Ovary (tissue), 3 donors: ENCODE measurements at regions not wholly inside any gene's neighbourhood (a gene's known extent, or its start where the extent isn't known, plus 50 kb on each side); places are given as distances from the start of the nearest gene placed in this dataset.

Experiments used
- CTCF ChIP-seq, 3 donors: fragments of 450-650 bp in 2 of 3; fragments of 200-600 bp in 1 of 3; IDR thresholded peaks; one replicate each; pipeline versions ENCODE4 v1.5.1 to v1.8.0; 2016 to 2022; ENCODE audit warnings: antibody characterized with exemption in 3 of 3, mild to moderate bottlenecking in 1 of 3
- POLR2A ChIP-seq: fragments of 450-650 bp; IDR thresholded peaks from one replicate; pipeline ENCODE4 v1.6.1; 2017; ENCODE audit warnings: antibody characterized with exemption, mild to moderate bottlenecking, moderate library complexity
- donor health status: DM: no; HTN: no; CAD: no.

GRCh38 chr2:6771634-6772611, 93.8 kb downstream of the CMPK2 start:
- TF ChIP-seq POLR2A (no peak), CTCF (IDR thresholded peaks at IDR 0.05) (no peak)
